ACC112 (cell line): ENCODE measurements at regions not wholly inside any gene's neighbourhood (a gene's known extent, or its start where the extent isn't known, plus 50 kb on each side); places are given as distances from the start of the nearest gene placed in this dataset.

Experiments
- H2AFZ ChIP-seq: fragments of 200-600 bp; sonication (generic); one replicate; pipeline ENCODE4 v1.6.0; 2017; ENCODE audit warnings: antibody characterized with exemption, low read length; ENCODE audit not compliant: unreplicated experiment
- H3K27ac ChIP-seq: fragments of 200-600 bp; sonication (generic); 2 replicates; pipeline ENCODE4 v1.5.1; 2014; ENCODE audit warnings: low read depth, mild to moderate bottlenecking, antibody characterized with exemption, low read length, moderate library complexity
- H3K27me3 ChIP-seq: fragments of 200-600 bp; sonication (generic); 2 replicates; pipeline ENCODE4 v1.6.1; 2014; ENCODE audit warnings: mild to moderate bottlenecking, antibody characterized with exemption, low read length, moderate library complexity, mixed read lengths; ENCODE audit not compliant: insufficient read depth
- H3K36me3 ChIP-seq: fragments of 200-600 bp; sonication (generic); 2 replicates; pipeline ENCODE4 v1.6.1; 2016; ENCODE audit warnings: mild to moderate bottlenecking, antibody characterized with exemption, low read length, moderate library complexity, mixed read lengths; ENCODE audit not compliant: insufficient read depth
- H3K4me1 ChIP-seq: fragments of 200-600 bp; sonication (generic); one replicate; pipeline ENCODE4 v1.6.1; 2016; ENCODE audit warnings: low read length, mixed read lengths; ENCODE audit not compliant: insufficient read depth, unreplicated experiment, control insufficient read depth
- H3K4me3 ChIP-seq: fragments of 200-600 bp; sonication (generic); 2 replicates; pipeline ENCODE4 v1.5.1; 2014; ENCODE audit warnings: mild to moderate bottlenecking, low read depth, low read length
- H3K79me2 ChIP-seq: fragments of 200-600 bp; sonication (generic); one replicate; pipeline ENCODE4 v1.6.0; 2016; ENCODE audit warnings: low read length; ENCODE audit not compliant: control insufficient read depth, unreplicated experiment, insufficient read depth

DNA sequence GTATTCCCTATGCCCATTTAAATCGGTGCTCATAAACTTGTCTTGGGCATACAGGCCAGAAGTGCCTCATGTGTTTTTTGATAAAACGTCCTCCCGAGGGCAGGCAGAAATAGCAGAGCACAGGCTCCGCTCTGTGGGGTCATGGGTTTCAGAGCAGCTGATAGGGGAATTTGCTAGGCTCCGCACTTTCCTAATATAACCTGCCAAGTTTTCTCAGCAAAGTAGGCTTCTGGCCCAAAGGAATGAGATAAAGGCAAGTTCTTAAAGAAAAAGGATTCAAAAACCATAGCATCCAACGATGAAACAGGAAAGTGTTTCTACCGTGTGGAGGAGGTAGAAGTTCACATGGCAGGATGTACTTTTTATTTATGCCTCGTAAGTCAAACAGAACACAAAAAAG is 69.8 kb upstream of the RALGAPA2 start:
- Histone ChIP-seq H2AFZ (no peak overlapping the region), H3K79me2 (no peaks in the 10 kb centered on the region), H3K27ac (no peak overlapping the region), H3K4me3 (no peak overlapping the region), H3K36me3 (no peaks in the 10 kb centered on the region), H3K4me1 (no peaks in the 10 kb centered on the region), H3K27me3 (peaks cover 30% of the 10 kb centered on the region; the same call in 1 of the 2 replicates)

DNA sequence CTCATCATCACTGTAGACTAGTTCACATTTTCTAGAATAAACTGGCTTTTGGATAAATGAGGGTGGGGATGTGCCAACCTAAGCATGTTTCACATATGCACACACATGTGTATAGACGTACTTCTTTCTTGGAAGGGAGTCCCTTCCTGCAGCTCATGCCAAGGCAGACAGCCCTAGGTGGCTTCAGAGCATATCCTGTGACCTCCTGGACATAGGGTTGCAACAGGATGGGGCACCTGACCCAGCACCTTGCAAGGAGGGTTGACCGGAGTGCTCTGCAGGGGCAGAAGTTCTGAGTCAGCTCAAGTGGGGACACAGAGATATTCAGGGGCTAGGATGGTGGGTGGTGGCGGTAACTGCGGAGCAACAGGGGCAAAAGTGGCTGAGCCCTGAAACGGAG is 68.6 kb upstream of the RALGAPA2 start:
- no peak overlapping the region for H3K27ac ChIP-seq
- no peak overlapping the region for H3K4me3 ChIP-seq
- H3K36me3 ChIP-seq, result no peaks in the 10 kb centered on the region
- H3K27me3 ChIP-seq, result peaks cover 25% of the 10 kb centered on the region; the same call in 1 of the 2 replicates
- H3K79me2 ChIP-seq, result no peaks in the 10 kb centered on the region
- H3K4me1 ChIP-seq, result no peaks in the 10 kb centered on the region
- H2AFZ ChIP-seq, result no peak overlapping the region

DNA sequence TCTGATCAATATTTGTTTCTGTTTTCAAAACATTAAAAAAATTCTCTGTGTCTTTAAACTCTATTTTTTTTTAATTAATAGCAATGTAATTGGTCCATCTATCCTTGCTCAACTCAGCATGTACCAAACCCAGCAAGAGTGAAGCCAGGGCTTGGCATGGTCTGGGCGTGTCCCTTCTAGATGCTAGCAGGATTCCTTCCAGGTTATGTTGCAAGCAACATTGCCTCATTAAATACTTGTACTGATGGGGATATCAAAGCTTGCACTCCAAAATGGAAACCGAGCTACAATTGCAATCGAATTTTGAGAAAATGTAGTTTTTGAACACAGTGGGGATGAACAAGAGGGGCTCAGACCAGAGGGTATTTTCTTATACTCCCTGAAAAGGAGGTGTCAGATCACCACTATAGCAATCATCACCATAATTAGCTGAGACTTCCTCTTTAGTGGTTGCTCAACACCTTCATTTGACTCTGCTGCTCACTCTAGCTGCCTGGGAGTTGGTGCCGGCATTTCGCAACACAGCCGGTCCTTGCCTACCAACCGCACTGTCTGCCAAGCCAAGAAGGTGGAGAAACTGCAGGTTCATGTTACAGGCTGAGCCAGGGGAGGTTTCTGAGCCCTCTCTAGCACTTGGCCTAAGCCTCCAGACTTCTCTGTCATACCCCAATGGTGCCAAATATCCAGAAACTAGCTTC is 67.8 kb upstream of the RALGAPA2 start:
- H2AFZ ChIP-seq, result no peak overlapping the region
- H3K79me2 ChIP-seq, result no peaks in the 10 kb centered on the region
- no peaks in the 10 kb centered on the region for H3K4me1 ChIP-seq
- H3K27me3 ChIP-seq, result peaks cover 20% of the 10 kb centered on the region; the same call in 1 of the 2 replicates
- H3K4me3 ChIP-seq, result no peak overlapping the region
- H3K36me3 ChIP-seq, result no peaks in the 10 kb centered on the region
- no peak overlapping the region for H3K27ac ChIP-seq

DNA sequence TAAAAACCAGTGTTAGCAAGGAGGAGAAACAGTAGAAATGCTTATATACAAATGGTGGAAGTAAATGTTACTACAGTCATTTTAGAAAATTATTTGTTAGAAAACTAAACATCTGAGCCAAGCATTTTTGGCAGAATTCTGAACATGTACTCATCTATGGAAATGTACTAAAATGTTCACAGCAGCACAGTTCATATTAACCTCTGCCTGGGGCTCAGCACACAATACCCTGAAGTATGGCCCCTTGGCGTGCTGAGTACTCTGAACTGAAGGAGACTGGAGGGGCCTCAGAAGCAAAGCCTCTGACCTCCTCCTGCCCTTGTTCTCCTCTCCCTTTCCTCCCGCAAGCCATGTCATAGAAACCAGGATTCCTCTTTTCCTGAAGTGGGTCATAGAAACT is 66.2 kb upstream of the RALGAPA2 start:
- H3K36me3 ChIP-seq, result no peaks in the 10 kb centered on the region
- H2AFZ ChIP-seq, result no peak overlapping the region
- H3K27me3 ChIP-seq, result peaks cover 20% of the 10 kb centered on the region; the same call in 1 of the 2 replicates
- H3K4me3 ChIP-seq, result no peak overlapping the region
- H3K4me1 ChIP-seq, result no peaks in the 10 kb centered on the region
- H3K27ac ChIP-seq, result no peak overlapping the region
- no peaks in the 10 kb centered on the region for H3K79me2 ChIP-seq

DNA sequence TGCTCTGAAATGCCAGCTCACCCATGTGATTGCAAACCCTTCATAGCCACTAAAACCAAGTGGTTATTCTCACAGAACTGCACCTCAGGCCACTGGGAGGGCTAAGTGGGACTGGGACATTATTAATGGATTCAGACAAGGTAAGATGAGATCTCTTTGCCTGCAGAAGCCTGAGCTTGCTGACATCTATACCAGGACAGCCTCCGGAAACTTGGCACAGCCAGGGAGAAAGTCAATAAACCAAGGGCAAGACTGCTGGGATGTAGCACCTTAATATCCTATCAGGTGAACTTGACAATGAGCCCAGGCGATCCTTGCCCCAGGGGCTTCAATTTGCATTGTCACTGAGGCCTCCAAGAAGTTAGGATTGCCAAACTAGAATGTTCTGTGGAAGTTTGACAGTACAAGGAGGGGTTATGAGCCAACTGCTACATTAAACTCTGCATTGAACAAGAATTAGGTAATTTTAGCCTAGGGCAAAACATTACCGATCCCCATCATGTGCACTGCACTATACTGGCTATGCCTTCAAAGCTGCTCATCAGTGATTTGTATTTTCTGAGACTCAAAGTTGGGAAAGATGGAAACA is 60.1 kb upstream of the RALGAPA2 start:
- no peaks in the 10 kb centered on the region for H3K79me2 ChIP-seq
- H3K4me3 ChIP-seq, result no peak overlapping the region
- no peak overlapping the region for H3K27ac ChIP-seq
- H3K4me1 ChIP-seq, result no peaks in the 10 kb centered on the region
- no peaks in the 10 kb centered on the region for H3K36me3 ChIP-seq
- H3K27me3 ChIP-seq, result peaks cover 7% of the 10 kb centered on the region; the same call in 1 of the 2 replicates
- H2AFZ ChIP-seq, result no peak overlapping the region

DNA sequence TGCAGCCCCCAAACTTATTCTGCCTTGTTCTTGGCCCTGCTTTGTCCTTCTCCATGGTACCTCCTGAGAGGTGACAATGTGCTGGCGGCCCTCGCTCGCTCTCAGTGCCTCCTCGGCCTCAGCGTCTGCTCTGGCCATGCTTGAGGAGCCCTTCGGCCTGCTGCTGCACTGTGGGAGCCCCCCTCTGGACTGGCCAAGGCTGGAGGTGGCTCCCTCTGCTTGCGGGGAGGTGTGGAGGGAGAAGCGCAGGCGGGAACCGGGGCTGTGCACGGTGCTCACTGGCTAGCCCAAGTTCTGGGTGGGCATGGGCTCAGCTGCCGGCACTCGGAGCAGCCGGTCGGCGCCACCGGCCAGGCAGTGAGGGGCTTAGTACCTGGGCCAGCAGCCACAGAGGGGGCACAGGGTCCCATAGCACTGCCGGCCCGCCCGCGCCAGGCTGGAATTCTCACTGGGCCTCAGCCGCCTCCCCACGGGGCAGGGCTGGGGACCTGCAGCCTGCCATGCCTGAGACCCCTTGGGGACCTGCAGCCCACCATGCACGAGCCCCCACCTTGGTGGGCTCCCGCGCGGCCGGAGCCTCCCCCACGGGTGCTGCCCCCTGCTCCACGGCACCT is 55.9 kb upstream of the RALGAPA2 start:
- Histone ChIP-seq H3K36me3 (no peaks in the 10 kb centered on the region), H3K27me3 (peaks cover 32% of the 10 kb centered on the region), H3K27ac (no peak overlapping the region), H3K79me2 (no peaks in the 10 kb centered on the region), H3K4me1 (no peaks in the 10 kb centered on the region), H2AFZ (no peak overlapping the region), H3K4me3 (no peak overlapping the region)

DNA sequence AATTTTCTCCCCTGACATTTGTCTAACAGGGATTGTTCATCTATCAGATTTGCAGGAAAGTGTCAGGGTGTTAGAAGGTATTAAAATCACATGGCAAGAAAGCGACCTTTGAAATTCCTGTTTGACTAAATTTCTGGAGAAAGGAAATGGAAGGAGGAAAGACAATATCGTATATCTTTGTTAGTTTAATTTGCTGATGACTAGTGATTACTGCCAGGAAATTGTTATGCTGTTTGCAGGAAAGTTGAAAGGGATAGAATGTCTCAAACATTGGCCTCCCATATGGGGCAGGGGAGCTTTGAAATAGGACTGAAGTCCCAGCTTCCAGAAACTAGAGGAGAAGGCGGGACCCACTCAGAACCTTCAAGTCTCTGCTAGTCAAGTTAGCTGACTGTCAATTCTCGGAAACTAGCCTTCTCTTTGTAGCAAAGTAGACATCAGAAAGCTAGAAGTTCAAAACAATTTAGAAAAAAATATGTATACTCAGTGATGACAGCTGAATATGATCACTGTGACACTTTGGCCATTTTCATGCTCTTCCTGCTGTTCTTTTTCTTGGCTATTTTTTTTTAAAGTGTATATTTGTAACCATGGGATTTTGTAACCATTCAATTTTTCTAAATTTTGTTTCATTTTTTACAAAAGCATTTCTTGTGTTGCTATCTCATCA is 53.4 kb upstream of the RALGAPA2 start:
- Histone ChIP-seq H3K4me1 (no peaks in the 10 kb centered on the region), H3K4me3 (no peak overlapping the region), H3K27me3 (peaks cover 48% of the 10 kb centered on the region), H3K27ac (no peak overlapping the region), H3K36me3 (no peaks in the 10 kb centered on the region), H3K79me2 (no peaks in the 10 kb centered on the region), H2AFZ (no peak overlapping the region)

DNA sequence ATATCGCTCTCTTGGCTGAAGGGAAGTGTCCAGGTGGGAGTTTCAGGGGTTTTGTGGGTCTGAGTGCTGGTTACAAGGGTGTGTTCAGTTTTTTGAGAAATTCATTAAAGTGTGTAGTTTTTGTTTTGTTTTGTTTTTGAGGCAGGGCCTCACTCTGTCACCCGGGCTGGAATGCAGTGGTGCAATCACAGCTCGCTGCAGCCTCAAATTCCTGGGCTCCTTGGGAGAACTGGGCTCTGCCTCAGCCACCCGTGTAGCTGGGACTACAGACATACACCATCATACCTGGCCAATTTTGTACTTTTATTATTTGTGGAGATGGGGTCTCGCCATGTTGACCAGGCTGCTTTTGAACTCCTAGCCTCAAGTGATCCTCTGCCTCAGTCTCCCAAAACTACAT is 51.2 kb upstream of the RALGAPA2 start:
- peaks cover 58% of the 10 kb centered on the region for H3K27me3 ChIP-seq
- no peak overlapping the region for H2AFZ ChIP-seq
- H3K27ac ChIP-seq, result no peak overlapping the region
- no peaks in the 10 kb centered on the region for H3K36me3 ChIP-seq
- H3K4me3 ChIP-seq, result no peak overlapping the region
- H3K79me2 ChIP-seq, result no peaks in the 10 kb centered on the region
- H3K4me1 ChIP-seq, result no peaks in the 10 kb centered on the region
